GM21381 (cell line): ENCODE measurements at regions not wholly inside any gene's neighbourhood (a gene's known extent, or its start where the extent isn't known, plus 50 kb on each side); places are given as distances from the start of the nearest gene placed in this dataset.
"Not testable (repeated sequence)": the region's sequence is repeated elsewhere in the genome, so short reads cannot be mapped to it uniquely, and the experiment has no call there.

Experiments used
- ATAC-seq: cut with Tn5 transposase; IDR thresholded peaks from one replicate; pipeline ENCODE4 v1.9.1; 2021; ENCODE audit warnings: mild to moderate bottlenecking, moderate library complexity; ENCODE audit not compliant: unreplicated experiment

DNA sequence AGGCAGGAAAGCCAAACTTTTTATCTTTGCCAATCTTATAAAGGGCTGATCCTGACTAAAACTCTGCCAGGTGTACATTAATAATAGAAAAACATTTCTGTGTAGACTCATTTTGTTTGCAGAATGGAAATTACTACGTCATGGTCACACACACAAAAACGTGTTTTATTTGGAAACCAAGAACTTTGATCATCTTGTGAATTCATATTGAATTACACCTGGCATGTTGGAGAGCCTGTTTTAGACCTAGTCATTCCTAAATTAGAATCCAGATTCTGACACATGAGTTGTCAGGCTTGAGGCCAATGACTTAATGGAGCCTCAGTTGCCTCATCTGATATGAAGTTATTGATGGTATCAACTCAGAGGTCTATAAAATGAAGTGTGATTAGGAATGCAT is 235.6 kb upstream of the TENM4 start:
- no peak for ATAC-seq

- ATAC-seq, result no peak
Observed at GRCh38 chr11:79675081-79675480, 234.3 kb upstream of the TENM4 start.

DNA sequence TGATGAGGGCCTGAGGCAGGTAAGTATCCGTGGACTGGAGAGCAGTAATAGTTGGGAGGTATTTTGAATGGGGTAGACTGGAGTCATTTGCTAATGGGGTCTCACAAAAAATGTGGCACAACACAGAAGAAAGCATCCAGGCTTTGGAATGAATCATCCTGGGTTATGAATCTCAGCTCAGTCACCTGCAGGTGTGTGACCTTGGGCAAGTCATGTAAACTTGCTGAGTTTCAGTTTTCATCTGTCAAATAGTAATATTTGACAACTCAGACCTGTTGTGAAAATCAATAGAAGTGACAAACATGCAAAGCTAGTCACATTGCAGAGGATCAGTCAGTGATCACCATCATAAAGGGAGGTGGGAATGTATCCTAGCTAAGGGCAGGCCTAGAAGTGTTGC is 232.0 kb upstream of the TENM4 start:
- ATAC-seq, result no peak

DNA sequence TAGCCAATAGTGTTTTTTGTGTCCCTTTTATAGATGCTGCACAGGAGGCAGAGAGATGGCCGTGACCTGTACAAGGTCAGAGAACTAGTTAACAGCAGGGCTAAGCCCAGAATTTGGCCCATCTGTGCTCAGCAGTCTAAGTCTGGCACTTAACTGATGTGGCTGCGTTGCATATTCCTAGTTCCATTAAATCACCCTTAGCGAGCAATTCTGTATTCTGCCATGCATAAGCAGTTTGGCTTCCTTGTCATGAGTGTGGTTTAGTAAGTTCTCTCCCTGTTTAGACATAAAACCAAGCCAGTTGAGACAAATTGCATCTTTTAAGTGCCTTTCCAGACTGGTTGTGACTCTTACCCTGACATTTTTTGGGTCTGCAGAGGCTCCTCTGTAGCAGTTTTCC is 230.6 kb upstream of the TENM4 start:
- no peak for ATAC-seq

- ATAC-seq, result no peak
Observed at GRCh38 chr11:79670882-79671281, 230.1 kb upstream of the TENM4 start.

DNA sequence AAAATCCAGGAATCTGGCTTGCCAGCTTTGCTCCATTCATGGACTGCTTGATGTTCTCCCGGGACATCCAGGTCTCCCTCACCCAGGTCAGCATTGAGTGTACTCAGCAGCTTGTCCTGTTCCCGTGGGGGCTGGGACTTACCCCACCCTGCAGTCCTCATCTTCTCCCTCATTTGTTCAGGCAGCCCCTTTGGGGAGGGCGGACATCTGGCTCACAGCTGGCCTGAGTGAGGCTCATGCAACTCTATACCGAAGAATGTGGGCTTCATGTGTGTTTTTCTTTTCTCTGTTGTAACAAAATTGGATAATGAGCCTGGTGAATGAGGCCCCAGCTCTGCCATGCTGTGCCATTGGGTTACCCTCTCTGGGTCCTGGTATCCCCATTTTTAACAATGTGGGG is 227.7 kb upstream of the TENM4 start:
- no peak for ATAC-seq

DNA sequence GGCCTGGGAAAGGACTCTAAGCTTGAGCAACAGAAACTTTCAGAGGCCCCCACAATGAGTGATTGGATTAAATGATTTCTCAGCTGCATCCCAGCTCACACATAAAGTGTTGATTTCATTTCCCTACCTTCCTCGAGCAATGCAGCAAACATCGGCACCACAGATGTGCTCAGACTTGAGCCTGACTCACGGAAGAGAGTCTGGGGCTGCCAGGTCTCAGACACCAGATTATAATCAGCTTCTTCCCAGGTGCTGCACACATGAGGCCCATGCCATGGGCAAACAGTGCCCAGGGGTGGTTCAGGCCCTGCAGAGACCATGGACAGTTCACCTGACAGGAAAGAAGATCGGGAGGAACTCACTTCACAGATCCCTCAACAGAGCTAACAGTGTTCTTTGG is 226.6 kb upstream of the TENM4 start:
- no peak for ATAC-seq

GRCh38 chr11:79663017-79663416 is 222.2 kb upstream of the TENM4 start:
- no peak for ATAC-seq

GRCh38 chr11:79661373-79661772 is 220.5 kb upstream of the TENM4 start:
- no peak for ATAC-seq

GRCh38 chr11:79648766-79649520 is 208.1 kb upstream of the TENM4 start:
- ATAC-seq, result no peak

DNA sequence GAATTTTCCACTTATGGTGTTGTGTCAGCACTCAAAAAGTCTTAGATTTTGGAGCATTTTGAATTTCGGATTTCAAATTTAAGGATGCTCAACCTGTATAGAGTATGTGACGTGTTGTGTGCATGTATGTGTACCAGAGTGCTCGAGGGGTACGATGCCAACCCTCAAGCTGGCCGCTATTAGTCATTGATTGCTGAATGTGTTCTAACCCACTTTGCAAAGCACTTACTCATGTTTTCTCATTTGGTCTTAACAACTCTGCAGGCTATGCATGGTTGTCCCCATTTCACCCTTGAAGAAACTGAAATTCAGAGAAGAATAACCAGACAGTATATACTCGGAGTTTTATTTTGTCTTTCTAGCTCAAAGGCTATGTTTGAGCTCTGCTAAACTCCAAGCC is 196.4 kb upstream of the TENM4 start:
- ATAC-seq, result no peak

GRCh38 chr11:79634905-79635304 is 194.1 kb upstream of the TENM4 start:
- no peak for ATAC-seq

DNA sequence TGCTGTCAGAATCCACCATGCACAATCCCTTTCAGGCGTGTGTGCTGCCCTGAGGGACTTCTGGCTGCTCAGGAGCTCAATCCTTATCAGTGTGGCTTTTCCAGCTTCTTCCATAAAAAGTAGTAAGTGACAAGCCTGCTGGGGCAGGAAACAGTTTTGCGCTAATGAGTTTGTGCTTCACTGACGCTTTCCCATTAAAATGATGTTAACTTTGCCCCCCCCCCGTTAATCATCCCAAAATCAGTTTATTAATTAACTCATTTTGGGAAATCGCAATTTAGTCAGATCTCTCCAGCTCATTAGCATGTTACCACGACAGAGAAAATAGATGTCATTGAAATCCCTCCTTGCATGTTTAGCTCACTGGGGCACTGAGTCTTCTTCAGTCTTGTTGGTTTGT is 186.5 kb upstream of the TENM4 start:
- ATAC-seq, result no peak

GRCh38 chr11:79626135-79627075 is 185.6 kb upstream of the TENM4 start:
- ATAC-seq, result no peak

DNA sequence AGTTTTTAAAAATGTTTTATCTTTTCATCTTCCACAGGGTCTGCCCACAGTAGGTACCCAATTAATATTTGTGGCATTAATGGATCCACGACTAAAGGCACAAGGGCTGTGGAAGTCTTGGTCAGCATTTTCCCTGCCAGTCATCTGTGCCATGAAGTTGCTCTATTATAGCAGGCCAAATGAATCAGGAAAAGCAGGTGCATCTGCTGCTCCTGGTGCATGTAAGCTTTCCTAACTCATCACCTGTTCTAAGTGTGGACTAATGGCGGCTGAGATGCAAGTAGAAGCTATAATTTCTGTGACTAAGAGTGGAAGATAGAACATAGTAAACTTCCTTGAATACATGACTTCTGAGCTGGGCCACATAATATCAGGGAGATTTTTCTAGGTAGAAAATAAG is 182.5 kb upstream of the TENM4 start:
- no peak for ATAC-seq

DNA sequence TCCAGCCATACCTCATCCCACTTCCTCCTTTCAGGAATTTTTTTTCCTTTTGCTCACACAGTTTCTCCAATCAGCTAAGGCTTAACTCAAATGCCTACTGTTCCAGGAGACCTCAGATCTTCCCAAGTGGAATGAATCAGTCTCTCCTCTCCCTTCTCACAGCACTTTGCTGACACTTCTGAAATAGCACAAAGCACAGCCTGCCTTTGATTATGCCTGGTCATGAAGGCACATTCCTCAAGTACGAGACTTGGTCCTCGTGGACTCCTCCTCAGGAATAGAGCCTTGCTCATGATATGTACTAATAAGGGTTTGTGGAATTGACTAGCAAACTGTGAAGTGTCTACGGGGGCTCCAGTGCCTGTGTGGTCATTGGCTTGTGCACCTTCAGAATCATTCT is 176.7 kb upstream of the TENM4 start:
- no peak for ATAC-seq

DNA sequence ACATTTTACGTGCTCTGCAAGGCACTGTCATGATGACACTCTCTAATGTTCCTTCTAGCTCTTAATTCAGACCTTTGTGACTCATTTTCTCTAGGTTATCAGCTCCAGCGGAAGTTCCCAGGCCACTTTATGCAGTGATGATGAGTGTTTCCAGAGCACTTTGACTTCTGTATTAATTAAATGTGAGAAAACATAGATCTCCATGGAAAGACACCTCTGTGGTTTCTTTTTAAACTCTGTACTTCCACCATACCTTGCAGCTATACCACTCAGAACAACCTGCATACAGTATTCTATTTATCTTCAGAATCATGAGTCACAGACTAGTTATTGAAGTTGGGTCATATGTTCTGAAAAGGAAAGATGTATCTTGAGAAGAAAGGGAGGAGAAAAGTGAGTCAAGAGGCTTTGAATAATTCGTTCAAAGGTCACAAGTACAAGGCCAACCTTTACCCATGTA is 175.6 kb upstream of the TENM4 start:
- no peak for ATAC-seq

DNA sequence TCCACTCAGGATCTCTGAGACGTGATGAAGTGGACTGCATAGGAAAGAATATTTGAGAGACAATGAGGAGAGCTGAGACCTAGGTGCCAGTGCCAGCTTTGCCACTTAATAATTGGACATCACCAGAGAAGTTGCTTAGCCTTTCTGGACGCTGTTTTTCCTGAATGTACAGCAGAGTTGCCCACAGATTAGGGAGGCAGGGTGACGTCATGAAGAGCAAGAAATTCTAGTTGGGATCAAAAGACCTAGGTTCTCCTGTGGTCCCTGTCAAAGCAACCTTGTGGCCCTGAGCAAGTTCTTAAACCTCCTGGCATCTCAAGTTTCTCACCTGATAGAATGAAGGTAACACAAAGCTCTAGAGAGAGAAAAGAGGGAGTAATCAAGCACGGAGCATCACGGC is 174.6 kb upstream of the TENM4 start:
- no peak for ATAC-seq

- ATAC-seq, result no peak
Observed at GRCh38 chr11:79610678-79611077, 169.8 kb upstream of the TENM4 start.

DNA sequence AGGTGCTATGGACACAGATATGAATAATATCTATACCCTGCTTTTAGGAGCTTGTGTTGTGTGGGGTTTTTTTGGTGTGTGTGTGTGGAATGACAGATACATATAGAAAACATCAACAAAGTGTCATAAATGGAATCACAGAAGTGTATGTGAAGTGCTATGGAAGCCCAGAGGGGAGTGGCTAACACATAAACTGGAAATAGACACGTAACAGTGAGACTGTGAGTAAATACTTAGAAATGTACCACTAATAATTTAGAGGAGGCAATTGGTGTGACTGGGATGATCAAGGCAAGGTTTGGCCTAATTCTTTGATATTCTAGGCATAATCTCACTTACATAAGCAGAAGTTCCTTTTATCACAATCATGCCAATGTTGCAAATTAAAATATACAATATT is 169.3 kb upstream of the TENM4 start:
- no peak for ATAC-seq

DNA sequence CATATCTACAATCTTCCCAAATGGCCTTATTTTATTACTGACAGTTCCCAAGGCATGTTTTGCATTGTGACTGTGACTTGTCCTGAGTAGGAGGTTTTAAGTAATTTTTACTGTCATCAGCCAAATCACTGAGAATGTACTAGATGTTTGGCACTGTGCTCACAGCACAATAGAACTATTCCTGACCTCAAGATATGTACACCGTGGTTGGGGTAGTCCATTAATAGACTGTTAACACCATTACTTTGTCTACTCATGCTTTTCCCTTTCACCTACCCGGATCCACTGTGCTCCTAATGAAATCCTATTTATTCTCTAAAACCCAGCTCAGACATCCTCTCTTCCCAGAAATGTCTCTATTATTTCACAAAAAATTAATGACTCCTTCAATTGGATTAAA is 168.7 kb upstream of the TENM4 start:
- no peak for ATAC-seq

- not testable (repeated sequence) for ATAC-seq
Observed at GRCh38 chr11:79606461-79606860, 165.6 kb upstream of the TENM4 start.
